ENCODE measurements at regions not wholly inside any gene's neighbourhood (a gene's known extent, or its start where the extent isn't known, plus 50 kb on each side); places are given as distances from the start of the nearest gene placed in this dataset.
"Not testable (repeated sequence)": the region's sequence is repeated elsewhere in the genome, so short reads cannot be mapped to it uniquely, and the experiment has no call there.

GRCh38 chr5:96198356-96199058 is 234.5 kb downstream of the PCSK1 start:
- DNase-seq, result no peak

DNA sequence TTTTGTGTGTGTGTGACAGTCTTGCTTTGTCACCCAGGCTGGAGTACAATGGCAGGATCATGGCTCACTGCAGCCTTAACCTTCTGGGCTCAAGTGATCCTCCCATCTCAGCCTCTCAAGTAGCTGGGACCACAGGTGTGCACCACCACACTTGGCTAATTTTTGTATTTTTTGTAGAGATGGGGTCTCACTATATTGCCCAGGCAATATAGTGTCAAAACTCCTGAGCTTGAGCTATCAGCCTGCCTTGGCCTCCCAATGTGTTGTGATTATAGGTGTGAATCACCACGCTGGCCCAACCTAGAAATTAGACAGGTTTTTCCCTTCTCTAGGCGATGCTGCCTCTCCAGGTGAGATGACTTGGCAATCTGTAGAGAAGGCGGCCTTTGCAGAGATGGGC is 235.3 kb downstream of the PCSK1 start:
- not testable (repeated sequence) for DNase-seq

DNA sequence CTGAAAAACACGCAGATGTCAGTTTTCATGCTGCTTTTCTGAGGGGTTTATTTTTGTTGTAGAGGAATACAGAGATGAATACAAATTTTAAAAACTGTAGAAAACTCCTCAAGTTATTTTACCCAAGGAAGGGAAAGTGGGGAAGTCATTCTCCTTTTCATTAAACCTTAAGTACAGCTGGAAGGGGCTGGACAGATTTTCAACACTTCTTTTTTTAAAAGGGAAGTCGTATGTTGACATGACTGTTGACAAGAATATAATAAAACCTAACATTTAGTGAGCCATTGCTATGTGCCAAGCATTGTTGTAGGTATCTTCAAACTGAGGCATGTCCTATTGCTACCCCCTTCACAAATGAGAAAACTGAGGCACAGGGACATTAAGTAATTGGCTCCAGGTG is 235.7 kb upstream of the ELL2 start:
- DNase-seq, result peak in 3 of 4 experiments; percentile 41 to 80 (median 72)

- peak; percentile 28 to 74 (median 58) for DNase-seq
Measured at GRCh38 chr5:96196890-96197289, 235.2 kb upstream of the ELL2 start.

GRCh38 chr5:96196407-96196806 is 234.8 kb upstream of the ELL2 start:
- DNase-seq, result no peak

GRCh38 chr5:96195123-96195522 is 233.5 kb upstream of the ELL2 start:
- DNase-seq, result no peak

DNA sequence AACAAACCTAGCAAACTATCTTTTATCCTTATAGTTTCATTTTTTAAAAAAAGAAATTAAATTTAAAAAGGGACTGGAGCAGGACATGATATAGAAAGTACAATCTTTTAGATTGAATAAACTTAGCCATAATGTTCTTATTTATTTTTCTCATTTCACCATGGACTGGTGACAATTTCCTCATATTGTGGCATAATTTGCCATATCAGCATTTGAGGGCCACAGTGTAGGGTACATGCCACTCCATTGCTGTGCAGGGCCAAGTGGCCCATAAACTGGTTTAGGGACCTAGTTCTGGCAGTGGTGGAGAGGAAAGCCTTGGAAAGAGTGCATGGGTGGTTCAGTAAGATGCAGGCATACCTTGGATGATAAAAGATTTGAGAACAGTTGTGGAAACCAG is 232.9 kb upstream of the ELL2 start:
- peak in 1 of 4 experiments; percentile 37 for DNase-seq

- DNase-seq, result no peak
Measured at GRCh38 chr5:96193946-96194345, 232.3 kb upstream of the ELL2 start.

DNA sequence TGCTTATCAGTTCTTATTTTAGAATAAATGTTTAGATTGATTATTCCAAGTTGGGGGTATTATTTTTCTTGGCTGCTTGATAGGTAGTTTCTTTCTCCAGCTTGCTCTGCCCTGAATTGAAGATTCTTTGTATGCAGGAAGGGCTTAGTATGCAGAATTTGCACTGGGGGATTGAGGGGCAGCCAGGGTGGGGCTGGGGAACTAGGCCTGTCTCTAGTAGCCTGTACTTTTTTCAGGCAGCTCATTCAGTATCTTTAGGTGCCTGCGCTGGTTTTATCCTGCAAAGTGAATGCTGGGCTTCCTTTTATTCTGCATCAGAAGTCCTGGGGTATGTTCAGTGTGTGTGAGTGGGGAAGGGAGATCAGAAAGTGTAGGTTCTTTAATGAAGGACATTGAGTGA is 228.3 kb upstream of the ELL2 start:
- DNase-seq, result no peak

DNA sequence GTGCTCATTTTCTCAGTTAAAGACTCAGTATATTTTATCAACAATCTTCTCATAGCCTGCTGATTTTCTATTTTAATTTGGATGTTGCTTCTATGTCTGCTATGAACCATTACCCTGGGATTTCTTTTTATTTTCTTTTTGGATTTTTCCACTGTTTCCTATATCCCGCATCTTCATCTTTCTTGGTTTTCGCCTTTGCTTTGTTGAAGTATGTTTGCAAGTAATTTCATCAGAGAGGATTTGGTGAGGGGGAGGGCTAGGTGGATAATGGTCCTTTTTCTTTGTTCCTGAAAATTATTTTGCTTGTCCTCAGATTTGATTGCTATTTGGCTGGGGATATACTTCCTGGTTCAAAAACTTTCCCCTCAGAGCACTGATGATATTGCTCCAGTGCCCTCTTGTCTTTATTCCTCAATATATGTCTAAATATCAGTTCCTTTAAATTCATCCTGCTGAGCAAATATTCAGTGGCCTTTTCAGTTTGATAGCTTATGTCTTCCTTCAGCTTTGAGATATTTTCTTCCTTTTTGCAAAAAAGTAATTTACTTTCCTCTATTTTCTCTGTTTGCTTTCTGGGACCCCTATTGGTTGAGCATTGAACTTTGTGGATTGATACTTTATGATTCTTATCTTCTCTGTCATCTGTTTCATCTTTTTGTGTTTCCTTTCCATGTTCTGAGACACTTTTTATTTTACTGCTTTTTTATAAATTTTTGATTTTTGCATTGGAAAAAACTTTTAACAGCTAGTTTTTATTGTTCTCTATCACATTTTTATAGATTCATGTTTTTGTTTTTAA is 227.6 kb upstream of the ELL2 start:
- no peak for DNase-seq

DNA sequence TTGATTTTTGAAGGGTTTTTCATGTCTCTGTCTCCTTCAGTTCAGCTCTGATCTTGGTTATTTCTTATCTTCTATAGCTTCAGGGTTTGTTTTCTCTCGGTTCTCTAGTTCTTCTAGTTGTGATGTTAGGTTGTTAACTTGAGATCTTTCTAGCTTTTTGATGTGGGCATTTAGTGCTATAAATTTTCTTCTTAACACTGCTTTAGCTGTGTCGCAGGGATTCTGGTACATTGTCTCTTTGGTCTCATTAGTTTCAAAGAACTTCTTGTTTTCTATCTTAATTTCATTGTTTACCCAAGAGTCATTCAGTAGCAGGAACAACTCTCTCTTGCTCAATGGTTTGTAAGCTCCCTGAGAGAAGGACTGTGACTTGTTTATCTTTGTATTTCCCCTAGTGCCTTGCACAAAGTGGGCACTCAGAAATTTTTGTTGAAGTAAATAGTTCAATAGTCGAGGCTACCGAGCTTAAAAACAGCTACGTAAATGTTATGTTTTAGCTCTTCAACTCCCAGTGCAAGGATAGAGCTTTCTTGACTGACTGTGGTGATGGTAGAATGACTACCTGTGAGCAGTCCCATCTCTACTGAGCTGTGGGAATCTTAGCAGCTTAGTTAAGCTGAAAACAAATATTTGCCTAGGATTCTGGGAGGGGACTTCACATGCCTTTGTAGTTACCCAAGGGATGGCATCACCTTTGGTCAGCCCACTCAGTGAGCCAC is 225.8 kb upstream of the ELL2 start:
- DNase-seq, result no peak

- not testable (repeated sequence) for DNase-seq
Measured at GRCh38 chr5:96184510-96184909, 222.9 kb upstream of the ELL2 start.

- DNase-seq, result peak in 3 of 4 experiments; percentile 17 to 60 (median 46)
Measured at GRCh38 chr5:96180684-96181435, 219.2 kb upstream of the ELL2 start.

DNA sequence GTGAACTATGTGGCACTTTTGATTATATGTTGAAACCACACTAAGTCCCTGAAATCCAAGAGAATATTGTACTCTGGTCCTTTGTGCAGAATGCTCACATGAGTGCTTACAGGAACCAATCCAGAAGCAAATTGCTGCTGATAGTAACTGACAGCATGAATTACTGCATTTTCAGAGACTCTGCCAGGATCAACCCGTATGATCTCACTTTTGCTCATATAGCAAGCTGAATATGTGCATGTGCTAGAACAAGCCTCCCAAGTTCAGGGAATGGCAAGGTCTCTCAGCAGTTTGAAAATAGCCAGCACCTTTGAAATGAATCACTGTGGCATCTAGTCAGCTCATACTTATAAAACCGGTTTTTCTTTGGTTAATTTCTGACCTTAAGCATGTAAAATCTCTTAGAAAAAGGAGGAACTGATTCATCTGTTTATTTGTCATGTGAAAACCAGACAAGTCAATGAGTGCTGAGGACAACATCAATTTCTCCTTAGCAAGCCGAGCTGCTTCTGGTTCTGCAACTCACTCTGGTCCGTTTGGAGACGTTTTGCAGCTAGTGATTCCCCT is 215.7 kb upstream of the ELL2 start:
- DNase-seq, result peak; percentile 26 to 73 (median 59)

GRCh38 chr5:96176022-96176421 is 214.4 kb upstream of the ELL2 start:
- no peak for DNase-seq

GRCh38 chr5:96175090-96175489 is 213.4 kb upstream of the ELL2 start:
- DNase-seq, result peak in 3 of 4 experiments; percentile 25 to 50 (median 43)

GRCh38 chr5:96173366-96173765 is 211.7 kb upstream of the ELL2 start:
- DNase-seq, result no peak

DNA sequence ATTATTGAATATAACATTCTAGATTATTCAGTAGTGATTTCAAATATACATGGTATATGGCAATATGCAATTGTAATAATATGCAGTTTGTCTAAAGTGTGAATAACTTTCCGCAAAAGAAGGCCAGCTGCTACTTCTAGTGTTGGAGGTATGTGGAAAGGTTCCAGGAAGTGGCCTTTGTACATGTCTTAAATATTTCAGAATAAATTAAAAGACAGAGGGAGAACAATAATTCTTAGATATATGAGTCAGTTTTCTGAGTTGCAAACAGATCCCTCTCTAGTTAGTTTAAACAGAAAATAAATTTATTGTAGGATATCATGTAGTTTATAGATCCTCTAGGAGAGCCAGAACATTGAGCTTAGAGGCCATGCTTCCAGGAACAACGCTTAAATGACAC is 210.8 kb upstream of the ELL2 start:
- no peak for DNase-seq

DNA sequence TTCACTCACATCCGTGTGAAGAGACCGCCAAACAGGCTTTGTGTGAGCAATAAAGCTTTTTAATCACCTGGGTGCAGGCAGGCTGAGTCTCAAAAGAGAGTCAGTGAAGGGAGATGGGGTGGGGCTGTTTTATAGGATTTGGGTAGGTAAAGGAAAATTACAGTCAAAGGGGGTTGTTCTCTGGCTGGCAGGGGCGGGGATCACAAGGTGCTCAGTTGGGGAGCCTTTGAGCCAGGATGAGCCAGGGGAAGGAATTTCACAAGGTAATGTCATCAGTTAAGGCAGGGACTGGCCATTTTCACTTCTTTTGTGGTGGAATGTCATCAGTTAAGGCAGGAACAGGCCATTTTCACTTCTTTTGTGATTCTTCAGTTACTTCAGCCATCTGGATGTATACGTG is 210.3 kb upstream of the ELL2 start:
- DNase-seq, result not testable (repeated sequence)

- DNase-seq, result not testable (repeated sequence)
Measured at GRCh38 chr5:96170481-96171125, 209.0 kb upstream of the ELL2 start.

DNA sequence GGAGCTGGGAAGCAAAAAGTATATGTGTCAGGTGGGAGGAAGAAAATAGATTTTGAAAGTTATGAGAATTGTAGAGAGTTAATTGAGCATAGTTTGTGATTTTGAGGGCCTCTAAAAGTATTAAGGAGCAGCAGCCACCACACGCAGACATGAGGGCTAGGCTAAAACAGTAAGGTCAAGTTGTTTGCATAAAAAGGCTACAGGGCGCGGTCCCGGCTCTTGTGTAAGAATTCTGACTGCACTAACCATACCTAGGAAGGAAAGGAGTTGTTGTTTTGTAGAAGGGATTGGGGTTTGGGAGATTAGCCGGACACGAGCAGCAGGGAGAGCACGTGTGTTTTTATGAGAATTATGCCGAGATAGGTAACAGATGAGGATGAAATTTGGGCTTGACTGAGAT is 207.2 kb upstream of the ELL2 start:
- not testable (repeated sequence) for DNase-seq

GRCh38 chr5:96159043-96159442 is 197.4 kb upstream of the ELL2 start:
- DNase-seq, result no peak

Data from suppressor macrophage (primary cell).